Liver (tissue), 8 donors: ENCODE measurements at regions not wholly inside any gene's neighbourhood (a gene's known extent, or its start where the extent isn't known, plus 50 kb on each side); places are given as distances from the start of the nearest gene placed in this dataset.

ENCODE experiments used
- DNase-seq: peaks from one replicate; pipeline ENCODE4 v3.0.0-alpha.2; 2017; ENCODE audit warnings: low spot score
- H3K27ac ChIP-seq, 2 donors: one replicate each; pipeline ENCODE4 v1.7.0; 2013; ENCODE audit warnings: inconsistent platforms in 2 of 2, low read length in 2 of 2, control low read depth in 1 of 2, low read depth in 1 of 2, mild to moderate bottlenecking in 1 of 2
- H3K27me3 ChIP-seq, 4 donors: one replicate each; pipeline versions ENCODE4 v1.6.1 to v1.7.0; 2013; ENCODE audit warnings: low read length in 3 of 4, inconsistent platforms in 1 of 4, mild to moderate bottlenecking in 1 of 4, moderate library complexity in 1 of 4; ENCODE audit not compliant: control insufficient read depth in 4 of 4, insufficient read depth in 4 of 4
- H3K36me3 ChIP-seq, 4 donors: one replicate each; pipeline versions ENCODE4 v1.6.1 to v1.7.0; 2013; ENCODE audit warnings: low read length in 3 of 4, mild to moderate bottlenecking in 3 of 4, low read depth in 1 of 4, moderate library complexity in 1 of 4; ENCODE audit not compliant: control insufficient read depth in 4 of 4, insufficient read depth in 3 of 4
- H3K4me1 ChIP-seq, 4 donors: one replicate each; pipeline versions ENCODE4 v1.6.1 to v1.7.0; 2013; ENCODE audit warnings: low read length in 3 of 4, mild to moderate bottlenecking in 3 of 4, moderate library complexity in 1 of 4; ENCODE audit not compliant: control insufficient read depth in 4 of 4, insufficient read depth in 4 of 4
- H3K4me3 ChIP-seq, 3 donors: one replicate each; pipeline versions ENCODE4 v1.6.1 to v1.7.0; 2013; ENCODE audit warnings: low read length in 3 of 3, control low read depth in 1 of 3, low read depth in 1 of 3, mild to moderate bottlenecking in 1 of 3
- H3K9ac ChIP-seq, 2 donors: one replicate each; pipeline ENCODE4 v1.7.0; 2013; ENCODE audit warnings: low read length in 2 of 2, mild to moderate bottlenecking in 2 of 2, moderate library complexity in 2 of 2, control low read depth in 1 of 2, low read depth in 1 of 2
- H3K9me3 ChIP-seq, 4 donors: one replicate each; pipeline versions ENCODE4 v1.6.1 to v1.7.0; 2013; ENCODE audit warnings: low read length in 3 of 4; ENCODE audit not compliant: control insufficient read depth in 4 of 4
- EGR1 ChIP-seq, 2 donors: IDR thresholded peaks; 2 replicates each; pipeline ENCODE4 v1.6.1; 2016 to 2018; ENCODE audit warnings: antibody characterized with exemption in 2 of 2, low read depth in 2 of 2
- FOXA1 ChIP-seq: IDR thresholded peaks from 2 replicates; pipeline ENCODE4 v1.6.1; 2016; ENCODE audit warnings: antibody characterized with exemption
- FOXA2 ChIP-seq: IDR thresholded peaks from 2 replicates; pipeline ENCODE4 v1.6.1; 2016; ENCODE audit warnings: antibody characterized with exemption
- GABPA ChIP-seq, 2 donors: IDR thresholded peaks in 1 of 2; conservative IDR thresholded peaks in 1 of 2; 2 replicates each; pipeline ENCODE4 v1.6.1; 2016; ENCODE audit warnings: antibody characterized with exemption in 2 of 2, mild to moderate bottlenecking in 1 of 2, moderate library complexity in 1 of 2
- HNF4A ChIP-seq, 2 donors: conservative IDR thresholded peaks; 2 replicates each; pipeline ENCODE4 v1.6.1; 2016; ENCODE audit warnings: antibody characterized with exemption in 2 of 2, mild to moderate bottlenecking in 2 of 2
- HNF4G ChIP-seq: IDR thresholded peaks from 2 replicates; pipeline ENCODE4 v1.6.1; 2016; ENCODE audit warnings: antibody characterized with exemption
- JUND ChIP-seq, 2 donors: IDR thresholded peaks; 2 replicates each; pipeline ENCODE4 v1.6.1; 2016; ENCODE audit warnings: antibody characterized with exemption in 2 of 2
- NR2F2 ChIP-seq: IDR thresholded peaks from 2 replicates; pipeline ENCODE4 v1.6.1; 2016; ENCODE audit warnings: antibody characterized with exemption
- RAD21 ChIP-seq, 2 donors: IDR thresholded peaks; 2 replicates each; pipeline ENCODE4 v1.6.1; 2016; ENCODE audit warnings: antibody characterized with exemption in 2 of 2, mild to moderate bottlenecking in 2 of 2
- RXRA ChIP-seq, 2 donors: IDR thresholded peaks; 2 replicates each; pipeline ENCODE4 v1.6.1; 2017 to 2018; ENCODE audit warnings: antibody characterized with exemption in 2 of 2, mild to moderate bottlenecking in 1 of 2
- SP1 ChIP-seq: IDR thresholded peaks from 2 replicates; pipeline ENCODE4 v1.6.1; 2018; ENCODE audit warnings: antibody characterized with exemption, mild to moderate bottlenecking
- TAF1 ChIP-seq: conservative IDR thresholded peaks from 2 replicates; pipeline ENCODE4 v1.6.1; 2016; ENCODE audit warnings: antibody characterized with exemption, mild to moderate bottlenecking
- YY1 ChIP-seq: IDR thresholded peaks from 2 replicates; pipeline ENCODE4 v1.6.1; 2016; ENCODE audit warnings: antibody characterized with exemption, mild to moderate bottlenecking
- WGBS: extraction: QIAGEN DNeasy Blood & Tissue Kit; methylation state at CpG from one replicate; pipeline ENCODE4 v1.1.7; 2013; 5-methylcytosine and 5-hydroxymethylcytosine counted together
- TF ChIP-seq, protein P1 (sequence below): IDR thresholded peaks from 2 replicates; pipeline ENCODE4 v1.6.1; 2016; ENCODE audit warnings: antibody characterized with exemption
- TF ChIP-seq, protein P2 (sequence below): fragments of 150-350 bp; IDR thresholded peaks from 2 replicates; pipeline ENCODE4 v1.5.1; 2017; ENCODE audit warnings: improper control_type of control experiment, low read depth, low read length; ENCODE audit not compliant: missing input control
- TF ChIP-seq, protein P3 (sequence below): IDR thresholded peaks from 2 replicates; pipeline ENCODE4 v1.6.1; 2016; ENCODE audit warnings: antibody characterized with exemption
- TF ChIP-seq, protein P4 (sequence below): IDR thresholded peaks from 2 replicates; pipeline ENCODE4 v1.6.1; 2016; ENCODE audit warnings: antibody characterized with exemption, mild to moderate bottlenecking
- TF ChIP-seq, protein P5 (sequence below): IDR thresholded peaks from 2 replicates; pipeline ENCODE4 v1.6.1; 2016; ENCODE audit warnings: antibody characterized with exemption
- donor health status: healthy.
- donor health status: healthy.
- donor health status: healthy.
- donor health status: healthy.
- donor health status: healthy.

DNA sequence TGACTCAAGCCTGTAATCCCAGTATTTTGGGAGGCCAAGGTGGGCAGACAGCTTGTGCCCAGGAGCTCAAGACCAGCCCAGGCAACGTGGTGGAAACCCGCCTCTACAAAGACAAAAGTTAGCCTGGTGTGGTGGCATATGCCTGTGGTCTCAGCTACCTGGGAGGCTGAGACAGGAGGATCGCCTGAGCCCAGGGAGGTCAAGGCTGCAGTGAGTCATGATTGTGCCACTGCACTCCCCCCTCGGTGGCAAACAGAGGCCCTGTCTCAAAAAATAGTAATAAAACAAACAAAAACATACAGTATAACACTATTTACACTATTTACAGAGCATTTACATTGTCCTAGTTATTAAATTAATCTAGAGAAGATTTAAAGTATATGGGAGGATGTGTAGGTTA lies 56.0 kb upstream of the PIM1 start:
- H3K9ac ChIP-seq = no peak overlapping the region
- H3K9me3 ChIP-seq = no peaks in the 10 kb centered on the region
- DNase-seq = no peak
- 94% methylated on average over 4 of the region's 4 CpGs for WGBS
- H3K36me3 ChIP-seq = no peaks in the 10 kb centered on the region
- TF ChIP-seq, protein P1, sequence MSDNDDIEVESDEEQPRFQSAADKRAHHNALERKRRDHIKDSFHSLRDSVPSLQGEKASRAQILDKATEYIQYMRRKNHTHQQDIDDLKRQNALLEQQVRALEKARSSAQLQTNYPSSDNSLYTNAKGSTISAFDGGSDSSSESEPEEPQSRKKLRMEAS = no peak
- TF ChIP-seq, protein P2, sequence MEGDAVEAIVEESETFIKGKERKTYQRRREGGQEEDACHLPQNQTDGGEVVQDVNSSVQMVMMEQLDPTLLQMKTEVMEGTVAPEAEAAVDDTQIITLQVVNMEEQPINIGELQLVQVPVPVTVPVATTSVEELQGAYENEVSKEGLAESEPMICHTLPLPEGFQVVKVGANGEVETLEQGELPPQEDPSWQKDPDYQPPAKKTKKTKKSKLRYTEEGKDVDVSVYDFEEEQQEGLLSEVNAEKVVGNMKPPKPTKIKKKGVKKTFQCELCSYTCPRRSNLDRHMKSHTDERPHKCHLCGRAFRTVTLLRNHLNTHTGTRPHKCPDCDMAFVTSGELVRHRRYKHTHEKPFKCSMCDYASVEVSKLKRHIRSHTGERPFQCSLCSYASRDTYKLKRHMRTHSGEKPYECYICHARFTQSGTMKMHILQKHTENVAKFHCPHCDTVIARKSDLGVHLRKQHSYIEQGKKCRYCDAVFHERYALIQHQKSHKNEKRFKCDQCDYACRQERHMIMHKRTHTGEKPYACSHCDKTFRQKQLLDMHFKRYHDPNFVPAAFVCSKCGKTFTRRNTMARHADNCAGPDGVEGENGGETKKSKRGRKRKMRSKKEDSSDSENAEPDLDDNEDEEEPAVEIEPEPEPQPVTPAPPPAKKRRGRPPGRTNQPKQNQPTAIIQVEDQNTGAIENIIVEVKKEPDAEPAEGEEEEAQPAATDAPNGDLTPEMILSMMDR = no peak
- TF ChIP-seq YY1 (no peak), NR2F2 (no peak), FOXA2 (no peak), JUND (IDR thresholded peaks at IDR 0.05) (no peak), RAD21 (IDR thresholded peaks at IDR 0.05) (no peak), GABPA (IDR thresholded peaks at IDR 0.05 in 1 of 2, conservative IDR thresholded peaks at IDR 0.05 in 1 of 2) (no peak), FOXA1 (no peak), HNF4A (conservative IDR thresholded peaks at IDR 0.05) (no peak), SP1 (no peak), TAF1 (no peak), RXRA (IDR thresholded peaks at IDR 0.05) (no peak), EGR1 (IDR thresholded peaks at IDR 0.05; ENCODE audit: low read depth in 2 of 2) (no peak), HNF4G (no peak)
- TF ChIP-seq, protein P3, sequence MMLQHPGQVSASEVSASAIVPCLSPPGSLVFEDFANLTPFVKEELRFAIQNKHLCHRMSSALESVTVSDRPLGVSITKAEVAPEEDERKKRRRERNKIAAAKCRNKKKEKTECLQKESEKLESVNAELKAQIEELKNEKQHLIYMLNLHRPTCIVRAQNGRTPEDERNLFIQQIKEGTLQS = no peak
- TF ChIP-seq, protein P4, sequence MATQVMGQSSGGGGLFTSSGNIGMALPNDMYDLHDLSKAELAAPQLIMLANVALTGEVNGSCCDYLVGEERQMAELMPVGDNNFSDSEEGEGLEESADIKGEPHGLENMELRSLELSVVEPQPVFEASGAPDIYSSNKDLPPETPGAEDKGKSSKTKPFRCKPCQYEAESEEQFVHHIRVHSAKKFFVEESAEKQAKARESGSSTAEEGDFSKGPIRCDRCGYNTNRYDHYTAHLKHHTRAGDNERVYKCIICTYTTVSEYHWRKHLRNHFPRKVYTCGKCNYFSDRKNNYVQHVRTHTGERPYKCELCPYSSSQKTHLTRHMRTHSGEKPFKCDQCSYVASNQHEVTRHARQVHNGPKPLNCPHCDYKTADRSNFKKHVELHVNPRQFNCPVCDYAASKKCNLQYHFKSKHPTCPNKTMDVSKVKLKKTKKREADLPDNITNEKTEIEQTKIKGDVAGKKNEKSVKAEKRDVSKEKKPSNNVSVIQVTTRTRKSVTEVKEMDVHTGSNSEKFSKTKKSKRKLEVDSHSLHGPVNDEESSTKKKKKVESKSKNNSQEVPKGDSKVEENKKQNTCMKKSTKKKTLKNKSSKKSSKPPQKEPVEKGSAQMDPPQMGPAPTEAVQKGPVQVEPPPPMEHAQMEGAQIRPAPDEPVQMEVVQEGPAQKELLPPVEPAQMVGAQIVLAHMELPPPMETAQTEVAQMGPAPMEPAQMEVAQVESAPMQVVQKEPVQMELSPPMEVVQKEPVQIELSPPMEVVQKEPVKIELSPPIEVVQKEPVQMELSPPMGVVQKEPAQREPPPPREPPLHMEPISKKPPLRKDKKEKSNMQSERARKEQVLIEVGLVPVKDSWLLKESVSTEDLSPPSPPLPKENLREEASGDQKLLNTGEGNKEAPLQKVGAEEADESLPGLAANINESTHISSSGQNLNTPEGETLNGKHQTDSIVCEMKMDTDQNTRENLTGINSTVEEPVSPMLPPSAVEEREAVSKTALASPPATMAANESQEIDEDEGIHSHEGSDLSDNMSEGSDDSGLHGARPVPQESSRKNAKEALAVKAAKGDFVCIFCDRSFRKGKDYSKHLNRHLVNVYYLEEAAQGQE = no peak
- TF ChIP-seq, protein P5, sequence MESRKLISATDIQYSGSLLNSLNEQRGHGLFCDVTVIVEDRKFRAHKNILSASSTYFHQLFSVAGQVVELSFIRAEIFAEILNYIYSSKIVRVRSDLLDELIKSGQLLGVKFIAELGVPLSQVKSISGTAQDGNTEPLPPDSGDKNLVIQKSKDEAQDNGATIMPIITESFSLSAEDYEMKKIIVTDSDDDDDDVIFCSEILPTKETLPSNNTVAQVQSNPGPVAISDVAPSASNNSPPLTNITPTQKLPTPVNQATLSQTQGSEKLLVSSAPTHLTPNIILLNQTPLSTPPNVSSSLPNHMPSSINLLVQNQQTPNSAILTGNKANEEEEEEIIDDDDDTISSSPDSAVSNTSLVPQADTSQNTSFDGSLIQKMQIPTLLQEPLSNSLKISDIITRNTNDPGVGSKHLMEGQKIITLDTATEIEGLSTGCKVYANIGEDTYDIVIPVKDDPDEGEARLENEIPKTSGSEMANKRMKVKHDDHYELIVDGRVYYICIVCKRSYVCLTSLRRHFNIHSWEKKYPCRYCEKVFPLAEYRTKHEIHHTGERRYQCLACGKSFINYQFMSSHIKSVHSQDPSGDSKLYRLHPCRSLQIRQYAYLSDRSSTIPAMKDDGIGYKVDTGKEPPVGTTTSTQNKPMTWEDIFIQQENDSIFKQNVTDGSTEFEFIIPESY = no peak
- no peak overlapping the region for H3K27ac ChIP-seq
- no peaks in the 10 kb centered on the region for H3K4me1 ChIP-seq
- no peak overlapping the region for H3K4me3 ChIP-seq
- no peaks in the 10 kb centered on the region for H3K27me3 ChIP-seq

DNA sequence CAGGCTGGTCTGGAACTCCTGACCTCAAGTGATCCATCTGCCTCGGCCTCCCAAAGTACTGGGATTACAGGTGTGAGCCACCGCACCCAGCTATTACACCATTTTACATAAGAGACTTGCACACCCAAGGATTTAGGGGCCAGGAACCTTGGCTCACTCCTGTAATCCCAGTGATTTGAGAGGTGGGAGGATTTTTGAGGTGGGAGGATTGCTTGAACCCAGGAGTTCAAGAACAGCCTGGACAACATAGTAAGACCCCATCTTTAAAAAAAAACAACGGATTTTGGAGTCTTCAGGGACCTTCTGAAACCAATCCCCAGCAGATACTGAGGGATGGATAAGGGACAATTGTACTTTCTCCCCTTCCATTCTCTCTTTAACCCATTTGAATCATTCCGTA lies 55.3 kb upstream of the PIM1 start:
- H3K9ac ChIP-seq = no peak overlapping the region
- 95% methylated on average over 4 of the region's 4 CpGs for WGBS
- no peaks in the 10 kb centered on the region for H3K4me1 ChIP-seq
- H3K4me3 ChIP-seq = no peak overlapping the region
- H3K36me3 ChIP-seq = no peaks in the 10 kb centered on the region
- no peak for DNase-seq
- no peaks in the 10 kb centered on the region for H3K27me3 ChIP-seq
- H3K27ac ChIP-seq = no peak overlapping the region
- no peaks in the 10 kb centered on the region for H3K9me3 ChIP-seq
- no peak for TF ChIP-seq TAF1
- TF ChIP-seq, protein P3 = no peak
- TF ChIP-seq, protein P4 = no peak
- no peak for TF ChIP-seq HNF4G
- TF ChIP-seq, protein P1 = no peak
- TF ChIP-seq FOXA2 = no peak
- TF ChIP-seq YY1 = no peak
- TF ChIP-seq FOXA1 = no peak
- no peak for TF ChIP-seq SP1
- no peak for TF ChIP-seq RXRA (IDR thresholded peaks at IDR 0.05)
- no peak for TF ChIP-seq JUND (IDR thresholded peaks at IDR 0.05)
